IMR-90 (cell line): ENCODE measurements at regions not wholly inside any gene's neighbourhood (a gene's known extent, or its start where the extent isn't known, plus 50 kb on each side); places are given as distances from the start of the nearest gene placed in this dataset.
A peak's percentile ranks its signal among the peaks of the same experiment; 100 is the strongest.

Experiments used
- ATAC-seq: fragments of 200-7000 bp; cut with Tn5 transposase; 2 replicates; pipeline ENCODE4 v1.9.1; 2020; ENCODE audit warnings: low read depth, mild to moderate bottlenecking, moderate library complexity
- BruUV-seq: library from RNA; stranded (reverse); fragments of 400-500 nt; replicated peaks from 2 replicates; lab custom pipeline; 2021; lab: Mats Ljungman, UMichigan
- CTCF ChIA-PET: fragments of 300-600 bp; formaldehyde crosslinking; extraction: SDS; loops from one replicate; lab custom pipeline; 2021; ENCODE audit warnings: antibody characterized with exemption; lab: Yijun Ruan, JAX
- POLR2A ChIA-PET: fragments of 300-600 bp; sonication (Branson Sonifier 250); formaldehyde crosslinking; loops from one replicate; lab custom pipeline; 2022; ENCODE audit warnings: antibody characterized with exemption; ENCODE audit not compliant: unreplicated experiment; lab: Charles Lee
- DNase-seq: peaks from one replicate; pipeline ENCODE4 v3.0.0; 2013
- H2AFZ ChIP-seq: replicated peaks from 2 replicates; pipeline ENCODE3; 2013; ENCODE audit warnings: low read length, mild to moderate bottlenecking; ENCODE audit not compliant: poor library complexity
- H2AK5ac ChIP-seq: 2 replicates; pipeline ENCODE4 v1.6.1; 2013; ENCODE audit warnings: low read depth, low read length, inconsistent platforms
- H2AK9ac ChIP-seq: replicated peaks from 2 replicates; pipeline ENCODE3; 2013; ENCODE audit warnings: mild to moderate bottlenecking, low read depth, low read length, moderate library complexity; ENCODE audit not compliant: poor library complexity
- H2BK120ac ChIP-seq: 2 replicates; pipeline ENCODE4 v1.6.1; 2013; ENCODE audit warnings: low read depth, low read length, inconsistent platforms
- H2BK15ac ChIP-seq: 3 replicates; pipeline ENCODE4 v1.6.1; 2013; ENCODE audit warnings: low read depth, low read length, inconsistent platforms
- H2BK20ac ChIP-seq: 2 replicates; pipeline ENCODE4 v1.6.1; 2013; ENCODE audit warnings: low read depth, mild to moderate bottlenecking, inconsistent platforms, low read length, moderate library complexity
- H2BK5ac ChIP-seq: 2 replicates; pipeline ENCODE4 v1.6.1; 2013; ENCODE audit warnings: mild to moderate bottlenecking, low read depth, low read length, inconsistent platforms; ENCODE audit not compliant: poor library complexity, severe bottlenecking
- H3K14ac ChIP-seq: replicated peaks from 2 replicates; pipeline ENCODE4 v1.6.1; 2013; ENCODE audit warnings: low read depth, low read length, inconsistent platforms
- H3K18ac ChIP-seq: 2 replicates; pipeline ENCODE4 v1.6.1; 2013; ENCODE audit warnings: low read depth, low read length, control low read depth
- H3K23ac ChIP-seq: 2 replicates; pipeline ENCODE4 v1.6.1; 2013; ENCODE audit warnings: low read depth, low read length, inconsistent platforms
- H3K27ac ChIP-seq: 2 replicates; pipeline ENCODE4 v1.5.1; 2013; ENCODE audit warnings: mild to moderate bottlenecking, control low read depth, low read length; ENCODE audit not compliant: insufficient read depth
- H3K27me3 ChIP-seq: 2 replicates; pipeline ENCODE4 v1.6.1; 2013; ENCODE audit warnings: low read length; ENCODE audit not compliant: control insufficient read depth, insufficient read depth
- H3K36me3 ChIP-seq: 2 replicates; pipeline ENCODE4 v1.6.1; 2013; ENCODE audit warnings: low read length, mixed read lengths; ENCODE audit not compliant: control insufficient read depth, insufficient read depth
- H3K4ac ChIP-seq: 2 replicates; pipeline ENCODE4 v1.6.1; 2013; ENCODE audit warnings: low read depth, low read length, inconsistent platforms
- H3K4me1 ChIP-seq: 2 replicates; pipeline ENCODE4 v1.6.1; 2013; ENCODE audit warnings: low read length, mixed read lengths; ENCODE audit not compliant: control insufficient read depth, insufficient read depth
- H3K4me2 ChIP-seq: 2 replicates; pipeline ENCODE4 v1.6.1; 2013; ENCODE audit warnings: low read depth, mild to moderate bottlenecking, control low read depth, low read length, moderate library complexity
- H3K4me3 ChIP-seq: 2 replicates; pipeline ENCODE4 v1.5.1; 2013; ENCODE audit warnings: low read depth, mild to moderate bottlenecking, control low read depth, low read length, moderate library complexity; ENCODE audit not compliant: insufficient read depth
- H3K56ac ChIP-seq: 2 replicates; pipeline ENCODE4 v1.6.1; 2013; ENCODE audit warnings: low read length, inconsistent platforms; ENCODE audit not compliant: insufficient read depth; ENCODE audit errors: extremely low read depth
- H3K79me1 ChIP-seq, 2 experiments: 2 replicates each; pipeline ENCODE4 v1.6.1; 2013; ENCODE audit warnings: low read length in 2 of 2, inconsistent platforms in 1 of 2, low read depth in 1 of 2
- H3K9ac ChIP-seq: 2 replicates; pipeline ENCODE4 v1.6.1; 2013; ENCODE audit warnings: low read depth, low read length, control low read depth
- H3K9me1 ChIP-seq: 2 replicates; pipeline ENCODE4 v1.6.1; 2013; ENCODE audit warnings: low read length, inconsistent platforms; ENCODE audit not compliant: insufficient read depth
- H3K9me3 ChIP-seq: 2 replicates; pipeline ENCODE4 v1.6.1; 2013; ENCODE audit warnings: low read length; ENCODE audit not compliant: control insufficient read depth, insufficient read depth
- H4K20me1 ChIP-seq: 2 replicates; pipeline ENCODE4 v1.6.1; 2013; ENCODE audit warnings: low read length, inconsistent platforms; ENCODE audit not compliant: insufficient read depth
- H4K5ac ChIP-seq: 2 replicates; pipeline ENCODE4 v1.6.1; 2013; ENCODE audit warnings: mild to moderate bottlenecking, low read depth, low read length, control low read depth
- H4K8ac ChIP-seq, 2 experiments: 2 replicates each; pipeline ENCODE4 v1.6.1; 2013; ENCODE audit warnings: low read depth in 2 of 2, low read length in 2 of 2, control low read depth in 1 of 2, inconsistent platforms in 1 of 2
- H4K91ac ChIP-seq: 2 replicates; pipeline ENCODE4 v1.6.1; 2013; ENCODE audit warnings: low read depth, low read length, inconsistent platforms; ENCODE audit not compliant: insufficient read depth
- BHLHE40 ChIP-seq: fragments of 150-350 bp; IDR thresholded peaks from 2 replicates; pipeline ENCODE4 v1.6.1; 2016; ENCODE audit warnings: mild to moderate bottlenecking, low read depth, low read length
- CHD1 ChIP-seq: IDR thresholded peaks from 2 replicates; pipeline ENCODE4 v1.6.1; 2012; ENCODE audit warnings: low read depth, low read length, improper control_type of control experiment
- CTCF ChIP-seq: conservative IDR thresholded peaks from 2 replicates; pipeline ENCODE4 v1.5.1; 2012; ENCODE audit warnings: mild to moderate bottlenecking, low read depth, low read length, improper control_type of control experiment
- ELK1 ChIP-seq: fragments of 150-350 bp; IDR thresholded peaks from 2 replicates; pipeline ENCODE4 v1.6.1; 2016; ENCODE audit warnings: low read depth, mild to moderate bottlenecking, low read length, moderate library complexity, borderline replicate concordance
- MXI1 ChIP-seq: IDR thresholded peaks from 2 replicates; pipeline ENCODE4 v1.6.1; 2012; ENCODE audit warnings: low read depth, mild to moderate bottlenecking, low read length, moderate library complexity, borderline replicate concordance
- RAD21 ChIP-seq: IDR thresholded peaks from 2 replicates; pipeline ENCODE4 v1.6.1; 2012; ENCODE audit warnings: low read length, improper control_type of control experiment
- RCOR1 ChIP-seq: IDR thresholded peaks from 2 replicates; pipeline ENCODE4 v1.6.1; 2012; ENCODE audit warnings: mild to moderate bottlenecking, low read length, improper control_type of control experiment; ENCODE audit not compliant: insufficient replicate concordance
- RFX5 ChIP-seq: IDR thresholded peaks from 2 replicates; pipeline ENCODE4 v1.8.0; 2012; ENCODE audit warnings: low read depth, mild to moderate bottlenecking, low read length, moderate library complexity
- WGBS, 2 experiments: methylation state at CpG; one replicate each; pipeline versions ENCODE4 v1.1.5 to v1.1.7; 2013; ENCODE audit warnings: missing lambda C conversion rate in 2 of 2; ENCODE audit not compliant: insufficient read length in 1 of 2; ENCODE audit errors: extremely low coverage in 2 of 2; 5-methylcytosine and 5-hydroxymethylcytosine counted together
- dilution Hi-C: fragments of 300-500 bp; cut with HindIII; formaldehyde crosslinking; loops from one replicate; pipeline ENCODE4 v1.14.3; 2018; ENCODE audit warnings: low sequenced_read_pairs; ENCODE audit not compliant: unreplicated experiment
- in situ Hi-C: fragments of 300-500 bp; cut with MboI; formaldehyde crosslinking; loops from 3 replicates; pipeline ENCODE4 v1.14.3; 2019; ENCODE audit warnings: low sequenced_read_pairs, inconsistent platforms, mixed read lengths
- intact Hi-C: fragments of 100-400 bp; cut with micrococcal nuclease; formaldehyde crosslinking; loops from 2 replicates; pipeline ENCODE4 v1.10.0; 2022

- Histone ChIP-seq H3K4me3 (no peak overlapping the region), H4K20me1 (no peaks in the 10 kb centered on the region), H4K91ac (no peak overlapping the region), H3K36me3 (no peaks in the 10 kb centered on the region), H3K56ac (no peak overlapping the region), H2BK20ac (no peak overlapping the region), H2AFZ (no peak overlapping the region), H3K79me1 (no peaks in the 10 kb centered on the region), H2BK120ac (no peak overlapping the region), H3K9me3 (peaks cover 8% of the 10 kb centered on the region), H3K27ac (no peak overlapping the region), H3K23ac (no peak overlapping the region), H3K4ac (no peak overlapping the region), H3K4me1 (no peaks in the 10 kb centered on the region), H3K4me2 (no peak overlapping the region), H2AK5ac (no peak overlapping the region), H2BK5ac (peak overlapping the region; percentile 38), H3K9me1 (no peaks in the 10 kb centered on the region), H3K18ac (peak overlapping the region; percentile 69; the same call in 1 of the 2 replicates), H4K8ac (no peak overlapping the region), H3K27me3 (no peaks in the 10 kb centered on the region), H4K5ac (no peak overlapping the region), H2AK9ac (no peak overlapping the region), H3K9ac (no peak overlapping the region), H2BK15ac (no peak overlapping the region), H3K14ac (no peak overlapping the region)
- BruUV-seq, result no TSS peak
- DNase-seq, result peak; percentile 80
- no peak for TF ChIP-seq RAD21
- no peak for TF ChIP-seq ELK1
- no peak for TF ChIP-seq CTCF
- no peak for TF ChIP-seq BHLHE40
- no peak for TF ChIP-seq CHD1
- no peak for TF ChIP-seq RCOR1
- no peak for TF ChIP-seq MXI1
- no peak for TF ChIP-seq RFX5
- no CpG with 5 or more reads among the region's 1 CpG for WGBS, 2 experiments
- dilution Hi-C loops, result no loop called here
- in situ Hi-C loops, result no loop called here
- CTCF ChIA-PET, result no interaction called here
- intact Hi-C loops, result no loop called here
- POLR2A ChIA-PET, result no interaction called here
- peak; percentile 57 for ATAC-seq
These were observed 239.8 kb upstream of the FAR2 start for GRCh38 chr12:28909291-28909690.
